ENCODE measurements at regions not wholly inside any gene's neighbourhood (a gene's known extent, or its start where the extent isn't known, plus 50 kb on each side); places are given as distances from the start of the nearest gene placed in this dataset.

DNA sequence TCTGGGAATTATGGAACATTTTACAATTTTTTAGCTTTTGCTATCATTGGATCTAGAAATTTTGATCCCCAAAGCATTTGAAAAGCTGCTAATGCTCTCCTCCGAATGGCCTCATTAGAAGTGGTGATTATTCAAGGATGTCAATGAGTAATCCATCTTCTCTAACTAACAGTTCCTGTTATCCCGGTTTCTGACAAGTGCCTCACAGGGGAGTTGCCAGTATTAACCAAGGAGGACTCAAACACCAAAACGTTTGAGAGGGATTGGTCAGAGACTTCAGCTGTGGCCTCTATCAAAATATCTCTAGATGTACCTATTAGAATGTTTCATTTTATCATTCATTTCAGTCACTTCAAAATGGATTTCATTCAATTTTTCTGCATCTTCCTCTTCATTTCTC, 208.3 kb upstream of the ITGA1 start:
- H3K4me1 ChIP-seq, result peaks cover 0 to 9% (median 0%) of the 10 kb centered on the region in 4 donors
- 19 to 34% (median 31%) methylated on average over 3 of the region's 3 CpGs for WGBS, 5 donors
- H3K27me3 ChIP-seq, result no peaks in the 10 kb centered on the region
- H3K27ac ChIP-seq, result no peak overlapping the region
- intact Hi-C loops (cut with DNase I; ENCODE audit: low total_unique reads), result no loop called here
- TF ChIP-seq POLR2AphosphoS5 (IDR thresholded peaks at IDR 0.05), result no peak
- no peak overlapping the region for H3K4me3 ChIP-seq
- H3K9me3 ChIP-seq, result no peaks in the 10 kb centered on the region
- H3K36me3 ChIP-seq, result no peaks in the 10 kb centered on the region
- peak in 1 of 2 donors; percentile 8 for DNase-seq

DNA sequence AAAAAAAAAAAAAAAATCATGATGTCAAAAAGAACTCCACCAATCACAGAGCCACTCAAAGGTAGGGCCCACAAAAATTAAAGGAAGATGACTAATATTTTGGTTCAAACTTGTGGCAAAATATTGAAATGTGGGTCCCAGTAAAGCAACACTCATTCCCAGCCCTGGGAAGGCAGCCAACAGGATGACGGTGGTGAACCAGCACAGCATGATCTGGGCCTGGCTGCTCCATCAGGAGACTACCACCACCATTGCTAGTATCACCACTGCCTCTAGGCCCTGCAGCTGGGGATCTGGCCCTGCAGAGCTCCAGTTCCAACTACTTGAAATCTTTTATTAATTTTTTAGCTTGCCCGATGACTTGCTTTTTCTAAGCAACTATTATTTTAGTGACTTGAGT, 206.8 kb upstream of the ITGA1 start:
- intact Hi-C loops (cut with DNase I; ENCODE audit: low total_unique reads), result no loop called here
- Histone ChIP-seq H3K4me1 (peaks cover 0 to 9% (median 0%) of the 10 kb centered on the region in 4 donors), H3K27me3 (no peaks in the 10 kb centered on the region), H3K9me3 (no peaks in the 10 kb centered on the region), H3K36me3 (no peaks in the 10 kb centered on the region), H3K27ac (no peak overlapping the region), H3K4me3 (no peak overlapping the region)
- peak in 1 of 2 donors; percentile 32 for DNase-seq
- TF ChIP-seq POLR2A (IDR thresholded peaks at IDR 0.05) (no peak), EP300 (IDR thresholded peaks at IDR 0.05) (no peak), POLR2AphosphoS5 (IDR thresholded peaks at IDR 0.05) (no peak), CTCF (IDR thresholded peaks at IDR 0.05) (no peak)
- 70 to 81% (median 73%) methylated on average over 2 of the region's 2 CpGs for WGBS, 5 donors

DNA sequence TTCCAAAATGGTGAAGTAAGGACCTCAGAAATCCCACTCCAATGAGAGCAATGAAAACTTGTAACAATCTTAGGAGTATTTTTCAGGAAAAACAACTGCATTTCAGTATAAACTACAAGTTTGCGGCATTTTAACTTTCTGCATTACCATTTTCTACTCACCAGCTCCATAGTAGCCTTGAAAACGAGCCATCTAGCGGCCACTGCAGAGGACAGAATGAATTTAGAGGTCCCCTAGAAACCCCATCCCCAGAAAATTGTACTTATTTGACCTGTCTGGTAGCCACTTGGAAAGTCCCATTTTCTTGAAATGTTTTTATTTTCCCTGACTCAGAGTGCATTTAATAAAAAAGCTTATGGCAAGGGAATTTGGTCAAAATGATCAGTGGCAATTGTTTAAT, 205.4 kb upstream of the ITGA1 start:
- H3K4me3 ChIP-seq, result no peak overlapping the region
- H3K27me3 ChIP-seq, result no peaks in the 10 kb centered on the region
- intact Hi-C loops (cut with DNase I; ENCODE audit: low total_unique reads), result no loop called here
- no peaks in the 10 kb centered on the region for H3K36me3 ChIP-seq
- TF ChIP-seq POLR2AphosphoS5 (IDR thresholded peaks at IDR 0.05) (no peak), CTCF (IDR thresholded peaks at IDR 0.05) (no peak), EP300 (IDR thresholded peaks at IDR 0.05) (no peak), POLR2A (IDR thresholded peaks at IDR 0.05) (no peak)
- DNase-seq, result no peak
- no peak overlapping the region for H3K27ac ChIP-seq
- WGBS, 5 donors, result 75 to 86% (median 82%) methylated on average over 3 of the region's 3 CpGs
- peaks cover 0 to 9% (median 0%) of the 10 kb centered on the region in 4 donors for H3K4me1 ChIP-seq
- H3K9me3 ChIP-seq, result no peaks in the 10 kb centered on the region

- Histone ChIP-seq H3K27ac (no peak overlapping the region), H3K4me3 (no peak overlapping the region), H3K9me3 (no peaks in the 10 kb centered on the region)
These were observed 200.6 kb upstream of the ITGA1 start for GRCh38 chr5:52587131-52587530.

More at GRCh38 chr5:52587131-52587530, 200.6 kb upstream of the ITGA1 start:
- Histone ChIP-seq H3K4me1 (no peaks in the 10 kb centered on the region), H3K27me3 (no peaks in the 10 kb centered on the region), H3K36me3 (no peaks in the 10 kb centered on the region)
- no peak for DNase-seq
- intact Hi-C loops (cut with DNase I; ENCODE audit: low total_unique reads), result no loop called here
- TF ChIP-seq EP300 (IDR thresholded peaks at IDR 0.05) (no peak), POLR2AphosphoS5 (IDR thresholded peaks at IDR 0.05) (no peak), POLR2A (IDR thresholded peaks at IDR 0.05) (no peak), CTCF (IDR thresholded peaks at IDR 0.05) (no peak)

All from stomach (tissue), 8 donors.